SU-DHL-6 (cell line): ENCODE measurements at regions not wholly inside any gene's neighbourhood (a gene's known extent, or its start where the extent isn't known, plus 50 kb on each side); places are given as distances from the start of the nearest gene placed in this dataset.

Experiments
- EZH2phosphoT487 ChIP-seq: fragments of 200-600 bp; sonication (generic), shearing (Covaris generic); conservative IDR thresholded peaks from 2 replicates; pipeline ENCODE4 v1.6.1; 2018; ENCODE audit warnings: mild to moderate bottlenecking, antibody characterized with exemption, low read length, moderate library complexity, mixed read lengths
- TF ChIP-seq, protein P1 (sequence below): fragments of 200-600 bp; sonication (generic); IDR thresholded peaks from one replicate; pipeline ENCODE4 v1.5.1; 2017; ENCODE audit warnings: antibody characterized with exemption, mild to moderate bottlenecking, low read length, moderate library complexity; ENCODE audit not compliant: insufficient read depth, poor library complexity, severe bottlenecking

DNA sequence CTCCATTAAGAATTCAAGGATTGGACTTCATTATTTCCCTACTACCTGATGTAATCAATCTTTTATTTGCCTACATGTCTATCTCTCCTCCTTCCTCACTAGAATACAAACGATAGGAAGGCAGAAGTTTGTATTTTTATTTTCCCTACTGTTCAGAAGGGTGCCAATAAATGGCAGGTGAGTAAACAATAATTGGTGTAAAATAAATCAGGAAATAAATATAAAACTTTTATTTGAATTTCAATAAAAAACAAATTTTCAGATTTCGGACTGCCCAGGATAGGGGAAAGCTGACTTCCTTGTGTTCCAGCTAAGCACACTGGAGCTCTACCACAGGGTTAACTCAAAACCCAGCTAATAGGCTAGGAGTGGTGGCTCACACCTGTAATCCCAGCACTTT lies 636.3 kb upstream of the BCHE start:
- TF ChIP-seq, protein P1, sequence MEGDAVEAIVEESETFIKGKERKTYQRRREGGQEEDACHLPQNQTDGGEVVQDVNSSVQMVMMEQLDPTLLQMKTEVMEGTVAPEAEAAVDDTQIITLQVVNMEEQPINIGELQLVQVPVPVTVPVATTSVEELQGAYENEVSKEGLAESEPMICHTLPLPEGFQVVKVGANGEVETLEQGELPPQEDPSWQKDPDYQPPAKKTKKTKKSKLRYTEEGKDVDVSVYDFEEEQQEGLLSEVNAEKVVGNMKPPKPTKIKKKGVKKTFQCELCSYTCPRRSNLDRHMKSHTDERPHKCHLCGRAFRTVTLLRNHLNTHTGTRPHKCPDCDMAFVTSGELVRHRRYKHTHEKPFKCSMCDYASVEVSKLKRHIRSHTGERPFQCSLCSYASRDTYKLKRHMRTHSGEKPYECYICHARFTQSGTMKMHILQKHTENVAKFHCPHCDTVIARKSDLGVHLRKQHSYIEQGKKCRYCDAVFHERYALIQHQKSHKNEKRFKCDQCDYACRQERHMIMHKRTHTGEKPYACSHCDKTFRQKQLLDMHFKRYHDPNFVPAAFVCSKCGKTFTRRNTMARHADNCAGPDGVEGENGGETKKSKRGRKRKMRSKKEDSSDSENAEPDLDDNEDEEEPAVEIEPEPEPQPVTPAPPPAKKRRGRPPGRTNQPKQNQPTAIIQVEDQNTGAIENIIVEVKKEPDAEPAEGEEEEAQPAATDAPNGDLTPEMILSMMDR, result no peak
- TF ChIP-seq EZH2phosphoT487, result no peak
